C4-2B (cell line): ENCODE measurements at regions not wholly inside any gene's neighbourhood (a gene's known extent, or its start where the extent isn't known, plus 50 kb on each side); places are given as distances from the start of the nearest gene placed in this dataset.
"Not testable (repeated sequence)": the region's sequence is repeated elsewhere in the genome, so short reads cannot be mapped to it uniquely, and the experiment has no call there.

Source experiments
- CTCF ChIP-seq: fragments of 450-650 bp; conservative IDR thresholded peaks from 2 replicates; pipeline ENCODE4 v1.5.1; 2017; ENCODE audit warnings: mild to moderate bottlenecking
- ZFX ChIP-seq: fragments of 450-650 bp; IDR thresholded peaks from 2 replicates; pipeline ENCODE4 v1.6.1; 2017

DNA sequence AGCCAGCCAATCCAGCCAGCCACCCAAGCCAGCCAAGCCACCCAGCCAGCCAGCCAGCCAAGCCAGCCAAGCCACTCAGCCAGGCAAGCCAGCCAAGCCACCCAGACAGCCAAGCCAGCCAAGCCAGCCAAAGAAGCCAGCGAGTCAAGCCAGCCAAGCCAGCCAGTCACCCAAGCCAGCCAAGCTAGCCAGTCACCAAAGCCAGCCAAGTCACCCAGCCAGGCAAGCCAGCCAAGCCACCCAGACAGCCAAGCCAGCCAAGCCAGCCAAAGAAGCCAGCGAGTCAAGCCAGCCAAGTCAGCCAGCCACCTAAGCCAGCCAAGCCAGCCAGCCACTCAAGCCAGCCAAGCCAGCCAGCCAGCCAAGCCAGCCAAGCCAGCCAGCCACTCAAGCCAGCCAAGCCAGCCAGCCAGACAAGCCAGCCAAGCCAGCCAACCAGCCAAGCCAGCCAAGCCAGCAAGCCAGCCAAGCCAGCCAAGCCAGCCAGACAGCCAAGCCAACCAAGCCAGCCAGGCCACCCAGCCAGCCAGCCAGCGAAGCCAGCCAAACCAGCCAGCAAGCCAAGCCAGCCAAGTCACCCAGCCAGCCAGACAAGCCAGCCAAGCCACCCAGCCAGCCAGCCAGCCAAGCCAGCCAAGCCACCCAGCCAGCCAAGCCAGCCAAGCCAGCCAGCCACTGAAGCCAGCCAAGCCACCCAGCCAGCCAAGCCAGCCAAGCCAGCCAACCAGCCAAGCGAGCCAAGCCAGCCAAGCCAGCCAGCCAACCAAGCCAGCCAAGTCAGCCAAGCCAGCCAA lies 198.8 kb downstream of the GOLGA6L6 start:
- TF ChIP-seq CTCF, ZFX: not testable (repeated sequence)
